Lung (tissue), 11 donors: ENCODE measurements at regions not wholly inside any gene's neighbourhood (a gene's known extent, or its start where the extent isn't known, plus 50 kb on each side); places are given as distances from the start of the nearest gene placed in this dataset.

Source experiments
- ATAC-seq: fragments of 200-7000 bp; cut with Tn5 transposase; one replicate; pipeline ENCODE4 v1.9.1; 2020; ENCODE audit warnings: moderate number of reproducible peaks; ENCODE audit not compliant: insufficient read depth, low FRiP score
- DNase-seq, 3 donors: peaks; one replicate each; pipeline ENCODE4 v3.0.0-alpha.2; 2013 to 2017
- H3K27ac ChIP-seq, 2 donors: one replicate each; pipeline ENCODE4 v1.5.1; 2013; ENCODE audit warnings: mild to moderate bottlenecking in 2 of 2, moderate library complexity in 2 of 2, control low read depth in 1 of 2, inconsistent platforms in 1 of 2, low read depth in 1 of 2, low read length in 1 of 2
- H3K27me3 ChIP-seq, 3 donors: one replicate each; pipeline ENCODE4 v1.5.1; 2013; ENCODE audit warnings: low read length in 2 of 3; ENCODE audit not compliant: control insufficient read depth in 3 of 3, insufficient read depth in 3 of 3
- H3K36me3 ChIP-seq, 4 donors: one replicate each; pipeline ENCODE4 v1.5.1; 2013; ENCODE audit warnings: low read length in 4 of 4, mild to moderate bottlenecking in 1 of 4, moderate library complexity in 1 of 4; ENCODE audit not compliant: control insufficient read depth in 4 of 4, insufficient read depth in 4 of 4
- H3K4me1 ChIP-seq, 5 donors: one replicate each; pipeline ENCODE4 v1.5.1; 2013; ENCODE audit warnings: low read length in 5 of 5, mild to moderate bottlenecking in 2 of 5, moderate library complexity in 1 of 5; ENCODE audit not compliant: control insufficient read depth in 5 of 5, insufficient read depth in 5 of 5
- H3K4me3 ChIP-seq: one replicate; pipeline ENCODE4 v1.5.1; 2013; ENCODE audit warnings: mild to moderate bottlenecking, control low read depth, moderate library complexity
- H3K9ac ChIP-seq, 2 donors: one replicate each; pipeline ENCODE4 v1.5.1; 2013; ENCODE audit warnings: low read length in 2 of 2, control low read depth in 1 of 2; ENCODE audit not compliant: insufficient read depth in 1 of 2
- H3K9me3 ChIP-seq, 4 donors: one replicate each; pipeline ENCODE4 v1.5.1; 2013; ENCODE audit warnings: low read length in 3 of 4, mild to moderate bottlenecking in 1 of 4, moderate library complexity in 1 of 4; ENCODE audit not compliant: control insufficient read depth in 4 of 4, insufficient read depth in 3 of 4
- whole genome bisulfite sequencing, 2 donors: extraction: QIAGEN DNeasy Blood & Tissue Kit; methylation state at CpG; one replicate each; pipeline ENCODE4 v1.1.7; 2013; 5-methylcytosine and 5-hydroxymethylcytosine counted together
- TF ChIP-seq, protein P1 (sequence below): IDR thresholded peaks from 2 replicates; pipeline ENCODE4 v1.5.1; 2012; ENCODE audit warnings: mild to moderate bottlenecking; ENCODE audit errors: control extremely low read depth, extremely low read depth
- donor health status: control.
- donor health status: control.
- donor health status: Bipolar disorder and iron deficiency.
- donor health status: healthy.
- donor health status: DM: yes; HTN: yes; CAD: no.

DNA sequence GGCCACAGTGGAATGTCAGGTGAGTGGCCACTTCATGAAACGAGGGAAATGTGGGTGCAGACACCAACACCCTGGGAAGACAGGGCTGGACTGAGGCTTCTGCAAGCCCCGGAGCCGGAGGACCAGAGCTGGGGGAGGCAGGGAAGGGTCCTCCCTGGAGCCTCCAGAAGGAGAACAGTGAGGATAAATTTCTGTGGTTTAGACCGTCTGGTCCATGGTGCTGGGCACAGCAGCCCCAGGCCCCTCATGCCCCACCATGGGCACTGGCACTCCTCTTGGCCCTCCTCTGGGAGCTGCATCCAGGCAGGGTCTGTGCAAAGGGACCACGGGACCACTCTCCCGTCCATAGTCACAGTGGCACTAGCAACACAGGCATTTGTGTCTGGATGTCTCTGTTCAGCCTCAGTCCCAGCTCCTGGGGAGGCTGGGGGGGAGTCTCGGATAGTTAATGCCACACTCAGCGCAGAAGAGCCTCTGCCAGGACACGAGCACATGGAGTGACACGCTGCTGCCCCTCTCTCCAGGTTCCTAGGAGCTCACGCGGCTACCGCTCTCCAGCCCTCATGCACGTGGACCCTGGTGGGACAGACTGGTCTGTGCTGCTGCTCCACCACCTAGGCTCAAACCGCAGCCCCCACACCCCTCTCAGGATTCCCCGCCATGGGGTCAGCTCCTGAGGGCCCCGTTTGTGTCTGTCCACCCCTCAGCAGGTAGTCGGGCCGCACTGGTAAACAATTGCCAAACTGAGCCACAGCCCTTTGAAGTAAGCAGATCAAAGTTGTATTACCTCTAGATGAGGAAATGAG, 305.9 kb upstream of the SALL3 start:
- Histone ChIP-seq H3K4me1 (no peaks in the 10 kb centered on the region), H3K9ac (no peak overlapping the region), H3K27me3 (peaks cover 0 to 5% (median 0%) of the 10 kb centered on the region in 3 donors), H3K27ac (no peak overlapping the region), H3K36me3 (no peaks in the 10 kb centered on the region), H3K4me3 (no peak overlapping the region), H3K9me3 (no peaks in the 10 kb centered on the region)
- no peak for ATAC-seq
- TF ChIP-seq, protein P1, sequence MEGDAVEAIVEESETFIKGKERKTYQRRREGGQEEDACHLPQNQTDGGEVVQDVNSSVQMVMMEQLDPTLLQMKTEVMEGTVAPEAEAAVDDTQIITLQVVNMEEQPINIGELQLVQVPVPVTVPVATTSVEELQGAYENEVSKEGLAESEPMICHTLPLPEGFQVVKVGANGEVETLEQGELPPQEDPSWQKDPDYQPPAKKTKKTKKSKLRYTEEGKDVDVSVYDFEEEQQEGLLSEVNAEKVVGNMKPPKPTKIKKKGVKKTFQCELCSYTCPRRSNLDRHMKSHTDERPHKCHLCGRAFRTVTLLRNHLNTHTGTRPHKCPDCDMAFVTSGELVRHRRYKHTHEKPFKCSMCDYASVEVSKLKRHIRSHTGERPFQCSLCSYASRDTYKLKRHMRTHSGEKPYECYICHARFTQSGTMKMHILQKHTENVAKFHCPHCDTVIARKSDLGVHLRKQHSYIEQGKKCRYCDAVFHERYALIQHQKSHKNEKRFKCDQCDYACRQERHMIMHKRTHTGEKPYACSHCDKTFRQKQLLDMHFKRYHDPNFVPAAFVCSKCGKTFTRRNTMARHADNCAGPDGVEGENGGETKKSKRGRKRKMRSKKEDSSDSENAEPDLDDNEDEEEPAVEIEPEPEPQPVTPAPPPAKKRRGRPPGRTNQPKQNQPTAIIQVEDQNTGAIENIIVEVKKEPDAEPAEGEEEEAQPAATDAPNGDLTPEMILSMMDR: no peak
- no peak for DNase-seq
- 75 to 85% methylated on average over 19 of the region's 19 CpGs for WGBS, 2 donors

DNA sequence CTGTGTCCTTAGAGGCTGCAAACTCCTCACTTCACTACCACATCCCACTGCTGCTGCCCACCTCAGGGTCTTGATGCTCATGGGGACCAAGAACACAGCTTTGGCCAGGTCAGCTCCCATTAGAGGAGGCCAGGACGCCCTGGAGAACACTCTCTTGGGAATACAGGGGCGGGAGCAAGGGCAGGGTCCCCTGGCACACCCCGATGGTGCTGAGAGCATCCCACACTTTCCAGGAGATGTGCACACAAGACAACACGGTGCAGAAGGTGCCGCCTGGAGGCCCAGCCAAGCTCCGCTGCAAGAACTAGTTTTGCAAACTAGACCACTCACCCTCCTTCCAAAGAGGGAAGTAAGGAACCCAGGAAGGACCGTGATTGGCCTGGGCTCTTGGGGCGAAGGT, 304.4 kb upstream of the SALL3 start:
- DNase-seq (no peak), ATAC-seq (no peak)
- H3K36me3 ChIP-seq: no peaks in the 10 kb centered on the region
- H3K9me3 ChIP-seq: no peaks in the 10 kb centered on the region
- H3K9ac ChIP-seq: no peak overlapping the region
- H3K27ac ChIP-seq: no peak overlapping the region
- WGBS, 2 donors: 82 to 86% methylated on average over 8 of the region's 8 CpGs
- H3K4me3 ChIP-seq: no peak overlapping the region
- peaks cover 0 to 4% (median 0%) of the 10 kb centered on the region in 3 donors for H3K27me3 ChIP-seq
- TF ChIP-seq, protein P1: no peak
- no peaks in the 10 kb centered on the region for H3K4me1 ChIP-seq

DNA sequence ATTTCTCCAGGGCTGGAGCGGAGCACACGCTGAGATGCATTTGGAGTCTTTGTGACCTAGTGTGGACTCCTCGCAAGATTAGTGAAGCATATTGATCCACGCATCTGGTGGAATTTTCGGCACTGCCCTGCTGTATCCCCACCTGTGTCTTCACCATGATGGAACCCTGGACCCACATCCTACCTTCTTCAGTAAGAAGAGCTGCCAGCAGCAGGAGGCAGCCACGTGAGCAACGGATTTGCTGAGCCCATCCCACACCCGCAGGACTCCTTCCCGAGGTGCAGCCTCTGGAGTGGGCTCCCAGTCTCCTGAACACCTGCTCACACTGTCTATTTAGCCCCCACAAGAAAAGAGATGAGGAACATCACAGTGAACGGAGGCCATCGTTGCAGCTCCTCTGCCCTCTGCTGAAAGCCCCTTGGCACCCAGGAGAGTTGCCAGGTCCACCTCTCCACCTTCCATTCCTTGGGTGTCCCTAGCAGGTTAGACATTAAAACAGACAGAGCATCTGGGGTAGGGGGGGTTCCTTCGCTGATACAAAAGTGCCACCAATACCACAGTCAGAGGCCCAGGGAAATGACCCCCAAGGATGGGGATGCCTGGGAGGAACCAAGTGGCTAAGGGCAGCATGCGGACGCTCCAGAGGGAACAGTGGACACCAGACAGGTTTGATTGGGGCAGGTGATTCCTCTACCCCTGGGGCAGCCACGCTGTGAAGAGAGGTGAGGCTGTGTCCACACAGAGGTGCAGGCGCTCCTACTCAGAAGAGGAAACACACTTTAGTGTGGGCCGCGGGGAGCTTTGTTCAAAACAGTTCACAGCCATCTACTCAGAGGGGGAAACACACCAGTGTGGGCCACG, 302.8 kb upstream of the SALL3 start:
- no peaks in the 10 kb centered on the region for H3K27me3 ChIP-seq
- ATAC-seq (no peak), DNase-seq (no peak)
- no peak overlapping the region for H3K9ac ChIP-seq
- TF ChIP-seq, protein P1: no peak
- H3K9me3 ChIP-seq: no peaks in the 10 kb centered on the region
- WGBS, 2 donors: 89 to 91% methylated on average over 19 of the region's 19 CpGs
- no peaks in the 10 kb centered on the region for H3K4me1 ChIP-seq
- no peaks in the 10 kb centered on the region for H3K36me3 ChIP-seq
- H3K27ac ChIP-seq: no peak overlapping the region
- no peak overlapping the region for H3K4me3 ChIP-seq
